ENCODE measurements at regions not wholly inside any gene's neighbourhood (a gene's known extent, or its start where the extent isn't known, plus 50 kb on each side); places are given as distances from the start of the nearest gene placed in this dataset.

- H3K36me3 ChIP-seq: no peaks in the 10 kb centered on the region
- H3K9me3 ChIP-seq: no peaks in the 10 kb centered on the region
- H3K4me1 ChIP-seq: no peaks in the 10 kb centered on the region
- intact Hi-C loops (cut with DNase I): no loop called here
- no peak overlapping the region for H3K4me3 ChIP-seq
- DNase-seq: no peak
- TF ChIP-seq POLR2A (IDR thresholded peaks at IDR 0.05) (no peak), CTCF (IDR thresholded peaks at IDR 0.05) (no peak)
- 84 to 93% methylated on average over 8 of the region's 8 CpGs for WGBS, 2 donors
- H3K27me3 ChIP-seq: peaks cover 0 to 29% (median 0%) of the 10 kb centered on the region in 4 donors
- no peak overlapping the region for H3K27ac ChIP-seq
Measured at GRCh38 chr15:93190238-93190637, 101.2 kb upstream of the RGMA start.

GRCh38 chr15:93189561-93189960 lies 100.5 kb upstream of the RGMA start:
- Histone ChIP-seq H3K36me3 (no peaks in the 10 kb centered on the region), H3K27ac (no peak overlapping the region), H3K9me3 (no peaks in the 10 kb centered on the region), H3K4me3 (no peak overlapping the region), H3K27me3 (peaks cover 0 to 35% (median 0%) of the 10 kb centered on the region in 4 donors), H3K4me1 (no peaks in the 10 kb centered on the region)
- TF ChIP-seq CTCF (IDR thresholded peaks at IDR 0.05): no peak
- no peak for TF ChIP-seq POLR2A (IDR thresholded peaks at IDR 0.05)
- no peak for DNase-seq
- intact Hi-C loops (cut with DNase I): no loop called here
- WGBS, 2 donors: 72 to 100% methylated on average over 2 to 5 of the region's 9 CpGs

- H3K4me3 ChIP-seq: no peak overlapping the region
- H3K27me3 ChIP-seq: peaks cover 0 to 35% (median 0%) of the 10 kb centered on the region in 4 donors
- no peaks in the 10 kb centered on the region for H3K36me3 ChIP-seq
- intact Hi-C loops (cut with DNase I): no loop called here
- H3K27ac ChIP-seq: no peak overlapping the region
- H3K9me3 ChIP-seq: no peaks in the 10 kb centered on the region
- peaks cover 0 to under 1% (median 0%) of the 10 kb centered on the region in 3 donors for H3K4me1 ChIP-seq
- no peak for TF ChIP-seq CTCF (IDR thresholded peaks at IDR 0.05)
- TF ChIP-seq POLR2A (IDR thresholded peaks at IDR 0.05): no peak
- no peak for DNase-seq
- 71 to 89% methylated on average over 2 to 3 of the region's 3 CpGs for WGBS, 2 donors
Measured at GRCh38 chr15:93188236-93188635, 99.2 kb upstream of the RGMA start.

- intact Hi-C loops (cut with DNase I): no loop called here
- 33 to 42% methylated on average over 3 of the region's 3 CpGs for WGBS, 2 donors
Measured at GRCh38 chr15:93185796-93186195, 96.8 kb upstream of the RGMA start.

GRCh38 chr15:93182703-93183205 lies 93.7 kb upstream of the RGMA start:
- Histone ChIP-seq H3K36me3 (no peaks in the 10 kb centered on the region), H3K4me3 (no peak overlapping the region), H3K9me3 (no peaks in the 10 kb centered on the region), H3K27me3 (peaks cover 0 to 43% (median 0%) of the 10 kb centered on the region in 4 donors), H3K4me1 (peaks cover 0 to 25% (median 0%) of the 10 kb centered on the region in 3 donors), H3K27ac (no peak overlapping the region)
- DNase-seq: no peak
- TF ChIP-seq CTCF (IDR thresholded peaks at IDR 0.05): no peak
- no peak for TF ChIP-seq POLR2A (IDR thresholded peaks at IDR 0.05)
- 55 to 93% methylated on average over 2 to 5 of the region's 8 CpGs for WGBS, 2 donors
- intact Hi-C loops (cut with DNase I): no loop called here

More at GRCh38 chr15:93185796-93186195, 96.8 kb upstream of the RGMA start:
- H3K9me3 ChIP-seq: no peaks in the 10 kb centered on the region
- peaks cover 0 to 9% (median 0%) of the 10 kb centered on the region in 3 donors for H3K4me1 ChIP-seq
- no peaks in the 10 kb centered on the region for H3K36me3 ChIP-seq
- no peak overlapping the region for H3K4me3 ChIP-seq
- TF ChIP-seq CTCF (IDR thresholded peaks at IDR 0.05) (no peak), POLR2A (IDR thresholded peaks at IDR 0.05) (no peak)
- H3K27ac ChIP-seq: no peak overlapping the region
- DNase-seq: no peak
- peaks cover 0 to 36% (median 0%) of the 10 kb centered on the region in 4 donors for H3K27me3 ChIP-seq
